ENCODE measurements at regions not wholly inside any gene's neighbourhood (a gene's known extent, or its start where the extent isn't known, plus 50 kb on each side); places are given as distances from the start of the nearest gene placed in this dataset.

GRCh38 chr2:13546131-13546530, 829.4 kb downstream of the TRIB2 start:
- TF ChIP-seq, protein P1, sequence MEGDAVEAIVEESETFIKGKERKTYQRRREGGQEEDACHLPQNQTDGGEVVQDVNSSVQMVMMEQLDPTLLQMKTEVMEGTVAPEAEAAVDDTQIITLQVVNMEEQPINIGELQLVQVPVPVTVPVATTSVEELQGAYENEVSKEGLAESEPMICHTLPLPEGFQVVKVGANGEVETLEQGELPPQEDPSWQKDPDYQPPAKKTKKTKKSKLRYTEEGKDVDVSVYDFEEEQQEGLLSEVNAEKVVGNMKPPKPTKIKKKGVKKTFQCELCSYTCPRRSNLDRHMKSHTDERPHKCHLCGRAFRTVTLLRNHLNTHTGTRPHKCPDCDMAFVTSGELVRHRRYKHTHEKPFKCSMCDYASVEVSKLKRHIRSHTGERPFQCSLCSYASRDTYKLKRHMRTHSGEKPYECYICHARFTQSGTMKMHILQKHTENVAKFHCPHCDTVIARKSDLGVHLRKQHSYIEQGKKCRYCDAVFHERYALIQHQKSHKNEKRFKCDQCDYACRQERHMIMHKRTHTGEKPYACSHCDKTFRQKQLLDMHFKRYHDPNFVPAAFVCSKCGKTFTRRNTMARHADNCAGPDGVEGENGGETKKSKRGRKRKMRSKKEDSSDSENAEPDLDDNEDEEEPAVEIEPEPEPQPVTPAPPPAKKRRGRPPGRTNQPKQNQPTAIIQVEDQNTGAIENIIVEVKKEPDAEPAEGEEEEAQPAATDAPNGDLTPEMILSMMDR (IDR thresholded peaks at IDR 0.05) = no peak
- no peak for TF ChIP-seq POLR2A (IDR thresholded peaks at IDR 0.05)

All from heart left ventricle (tissue), 13 donors.